ENCODE measurements at regions not wholly inside any gene's neighbourhood (a gene's known extent, or its start where the extent isn't known, plus 50 kb on each side); places are given as distances from the start of the nearest gene placed in this dataset.

DNA sequence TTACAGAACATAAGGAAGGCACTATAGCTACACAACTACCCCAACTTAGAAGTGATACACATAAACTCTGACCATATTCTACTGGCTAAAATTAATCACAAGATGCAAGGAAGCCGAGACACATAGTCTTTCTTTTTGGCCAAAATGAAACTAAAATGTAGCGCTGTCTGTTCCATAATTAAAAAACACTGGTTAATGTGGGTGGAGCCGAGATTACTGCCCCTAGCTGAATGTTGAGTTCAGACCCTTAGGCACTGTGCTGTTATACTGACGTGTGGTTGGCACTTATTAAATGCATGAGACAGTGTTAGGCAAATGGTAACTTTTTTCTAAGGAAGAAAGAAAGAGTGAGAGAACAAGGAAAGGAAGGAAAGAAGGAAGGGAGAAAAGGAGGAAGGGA is 254.6 kb upstream of the RND3 start:
- Histone ChIP-seq H3K36me3 (replicated peaks; ENCODE audit: control insufficient read depth, insufficient read depth, low read length) (no peaks in the 10 kb centered on the region), H3K27me3 (ENCODE audit: control insufficient read depth, insufficient read depth, low read length) (no peaks in the 10 kb centered on the region), H3K4me3 (ENCODE audit: insufficient read depth, low read depth, low read length) (no peak overlapping the region)
- no peak for DNase-seq

DNA sequence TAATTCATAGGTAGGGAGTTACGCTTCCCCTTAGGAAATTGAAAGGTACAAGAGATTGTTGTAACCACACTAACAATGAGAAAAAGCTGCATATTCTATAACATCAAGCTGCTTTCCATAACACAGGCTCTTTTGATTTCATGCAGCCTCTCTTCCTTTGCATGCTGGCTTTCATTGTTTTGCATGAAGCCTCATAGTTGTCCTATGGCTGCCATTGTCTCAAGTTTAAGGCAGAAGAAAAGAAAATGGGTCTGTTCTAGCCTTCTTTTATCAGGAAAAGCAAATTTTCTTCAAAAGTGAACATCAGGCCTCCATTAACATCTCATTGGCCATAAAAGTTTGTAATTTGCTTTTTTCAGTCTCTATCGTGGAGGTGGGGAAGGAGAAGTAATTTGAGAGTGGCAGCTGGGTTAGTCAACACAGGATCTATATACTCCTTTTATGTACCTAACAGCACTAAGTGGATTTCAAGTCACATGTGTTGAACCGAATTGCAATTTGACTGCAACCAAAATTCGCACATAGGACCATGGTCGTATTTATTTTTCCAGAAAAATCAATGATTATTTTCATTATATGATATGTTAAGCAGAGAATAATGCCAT is 248.5 kb upstream of the RND3 start:
- Histone ChIP-seq H3K4me3 (ENCODE audit: insufficient read depth, low read depth, low read length) (no peak overlapping the region), H3K36me3 (replicated peaks; ENCODE audit: control insufficient read depth, insufficient read depth, low read length) (no peaks in the 10 kb centered on the region), H3K27me3 (ENCODE audit: control insufficient read depth, insufficient read depth, low read length) (no peaks in the 10 kb centered on the region)
- DNase-seq = peak; percentile 6

DNA sequence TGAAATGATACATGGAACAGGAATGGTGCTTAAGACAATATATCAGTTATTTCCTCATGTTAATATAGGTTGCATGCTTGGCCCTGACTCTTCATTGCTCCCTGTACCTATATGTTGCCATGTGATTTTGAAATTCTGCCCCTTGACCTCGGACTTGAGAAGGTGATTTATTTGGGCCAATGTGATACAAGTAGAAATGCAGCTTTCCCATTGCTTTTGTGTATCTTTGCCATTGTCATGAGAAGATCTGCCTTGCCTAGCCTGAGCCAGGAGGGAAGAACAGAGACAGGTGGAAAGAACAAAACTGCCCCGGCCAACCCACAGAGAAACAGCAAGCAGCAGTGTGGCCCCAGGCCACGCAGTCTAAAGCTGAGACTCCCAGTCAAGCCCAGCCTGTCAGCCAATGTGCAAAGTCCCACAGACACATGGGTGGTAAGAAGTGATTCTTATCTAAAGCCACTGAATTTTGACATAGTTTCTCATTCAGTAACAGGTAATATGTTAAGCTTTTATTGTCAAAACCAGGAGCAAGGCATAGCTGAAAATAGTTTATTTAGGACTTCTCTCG is 245.7 kb upstream of the RND3 start:
- H3K36me3 ChIP-seq (replicated peaks; ENCODE audit: control insufficient read depth, insufficient read depth, low read length) = no peaks in the 10 kb centered on the region
- no peaks in the 10 kb centered on the region for H3K27me3 ChIP-seq (ENCODE audit: control insufficient read depth, insufficient read depth, low read length)
- H3K4me3 ChIP-seq (ENCODE audit: insufficient read depth, low read depth, low read length) = no peak overlapping the region
- no peak for DNase-seq

DNA sequence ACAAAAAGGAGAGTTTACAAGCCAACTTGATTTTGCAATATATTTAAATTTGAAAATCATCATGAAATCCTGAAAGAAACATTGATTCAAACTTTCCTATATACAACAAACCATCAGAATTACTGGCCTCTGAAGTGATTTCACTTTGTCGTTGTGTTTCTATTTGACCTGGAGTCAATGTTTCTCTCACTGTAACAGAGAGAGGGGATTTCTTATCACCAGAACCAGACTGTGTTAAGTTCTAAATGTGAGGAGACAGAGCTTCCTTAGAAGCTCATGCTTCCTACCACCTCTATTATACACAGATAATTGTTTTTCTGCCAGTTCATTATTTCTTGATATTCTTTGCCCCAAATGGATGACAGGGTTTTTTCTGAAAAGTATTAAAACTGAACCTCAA is 245.0 kb upstream of the RND3 start:
- DNase-seq = no peak
- H3K4me3 ChIP-seq (ENCODE audit: insufficient read depth, low read depth, low read length) = no peak overlapping the region
- no peaks in the 10 kb centered on the region for H3K27me3 ChIP-seq (ENCODE audit: control insufficient read depth, insufficient read depth, low read length)
- H3K36me3 ChIP-seq (replicated peaks; ENCODE audit: control insufficient read depth, insufficient read depth, low read length) = no peaks in the 10 kb centered on the region

DNA sequence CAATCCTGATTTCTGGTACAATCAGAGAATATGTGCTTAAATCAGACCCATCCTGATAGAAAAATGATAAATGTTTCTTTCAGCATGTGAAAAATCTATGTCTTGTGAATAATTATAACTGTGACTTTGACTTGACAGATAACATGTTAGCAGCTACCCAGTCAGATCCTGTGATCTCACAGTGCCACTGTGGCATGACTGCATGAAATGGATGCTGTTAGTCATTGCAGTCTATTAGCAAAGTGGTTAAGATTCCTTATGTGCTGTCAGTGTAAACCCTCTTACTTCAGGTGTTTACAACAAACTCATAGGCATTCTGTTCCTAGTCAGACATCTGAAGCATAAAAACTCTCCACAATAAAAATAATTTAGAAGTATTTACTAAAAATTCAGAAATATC is 244.6 kb upstream of the RND3 start:
- H3K36me3 ChIP-seq (replicated peaks; ENCODE audit: control insufficient read depth, insufficient read depth, low read length) = no peaks in the 10 kb centered on the region
- no peak overlapping the region for H3K4me3 ChIP-seq (ENCODE audit: insufficient read depth, low read depth, low read length)
- H3K27me3 ChIP-seq (ENCODE audit: control insufficient read depth, insufficient read depth, low read length) = no peaks in the 10 kb centered on the region
- no peak for DNase-seq

DNA sequence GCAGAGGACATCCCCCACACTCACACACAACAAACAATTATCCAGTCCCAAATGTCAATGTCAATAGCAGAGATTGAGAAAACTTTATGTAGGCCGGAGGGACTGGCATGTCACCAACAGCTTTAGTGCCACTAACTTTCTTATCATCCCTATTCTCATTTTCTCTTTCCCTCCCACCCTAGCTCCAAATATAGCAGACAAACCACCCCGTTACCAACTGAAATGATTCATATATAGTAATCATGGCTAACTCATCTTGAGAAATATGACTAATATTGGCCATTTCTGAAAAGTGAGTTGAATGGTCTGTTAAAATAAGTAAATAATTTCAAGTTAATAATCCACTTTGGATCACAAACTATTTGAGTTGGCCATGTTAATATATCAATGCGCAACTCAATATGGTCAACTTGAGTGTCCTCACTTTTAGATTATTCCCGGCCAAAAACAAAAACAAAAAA is 242.1 kb upstream of the RND3 start:
- H3K27me3 ChIP-seq (ENCODE audit: control insufficient read depth, insufficient read depth, low read length) = no peaks in the 10 kb centered on the region
- H3K4me3 ChIP-seq (ENCODE audit: insufficient read depth, low read depth, low read length) = no peak overlapping the region
- no peak for DNase-seq
- peaks cover 1% of the 10 kb centered on the region; the same call in 1 of the 2 replicates for H3K36me3 ChIP-seq (replicated peaks; ENCODE audit: control insufficient read depth, insufficient read depth, low read length)

DNA sequence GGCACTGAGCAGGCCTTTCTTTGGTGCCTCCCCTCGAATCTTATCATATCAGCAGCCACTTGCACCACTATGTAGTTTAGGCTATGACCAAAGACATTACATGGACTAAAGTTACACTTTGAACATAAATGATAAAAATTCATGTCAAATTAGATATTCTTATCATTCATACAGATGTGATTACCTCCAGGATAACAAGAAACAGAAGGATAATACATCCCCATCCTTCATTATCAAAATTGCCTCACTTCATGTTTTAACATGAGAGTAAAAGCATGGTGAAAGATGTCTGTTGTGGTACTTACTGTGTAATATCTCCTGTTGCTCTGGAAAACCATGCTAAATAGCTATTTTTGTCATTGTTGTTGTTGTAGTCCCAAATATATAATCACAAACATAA is 230.8 kb upstream of the RND3 start:
- H3K36me3 ChIP-seq (replicated peaks; ENCODE audit: control insufficient read depth, insufficient read depth, low read length) = no peaks in the 10 kb centered on the region
- no peak overlapping the region for H3K4me3 ChIP-seq (ENCODE audit: insufficient read depth, low read depth, low read length)
- no peak for DNase-seq
- no peaks in the 10 kb centered on the region for H3K27me3 ChIP-seq (ENCODE audit: control insufficient read depth, insufficient read depth, low read length)

DNA sequence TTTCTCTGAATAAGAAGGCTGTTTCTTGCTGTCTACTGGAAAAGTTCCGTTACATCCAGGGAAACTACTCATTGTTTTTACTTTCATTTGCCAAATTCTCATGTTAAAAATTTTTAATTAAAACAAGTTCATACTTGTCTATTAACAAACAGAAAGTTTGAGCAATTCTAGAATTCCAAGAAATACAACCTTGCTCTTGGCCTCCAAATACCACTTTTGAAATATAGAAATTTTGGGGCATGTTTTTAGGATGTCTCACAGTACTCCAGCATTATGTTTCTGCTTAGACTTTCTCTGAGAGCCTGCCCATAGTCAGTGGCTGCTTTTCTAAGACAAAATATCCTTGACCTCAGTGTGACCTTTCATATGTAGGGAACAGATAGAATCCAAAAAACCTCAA is 228.7 kb upstream of the RND3 start:
- H3K36me3 ChIP-seq (replicated peaks; ENCODE audit: control insufficient read depth, insufficient read depth, low read length) = no peaks in the 10 kb centered on the region
- DNase-seq = no peak
- no peak overlapping the region for H3K4me3 ChIP-seq (ENCODE audit: insufficient read depth, low read depth, low read length)
- H3K27me3 ChIP-seq (ENCODE audit: control insufficient read depth, insufficient read depth, low read length) = no peaks in the 10 kb centered on the region

DNA sequence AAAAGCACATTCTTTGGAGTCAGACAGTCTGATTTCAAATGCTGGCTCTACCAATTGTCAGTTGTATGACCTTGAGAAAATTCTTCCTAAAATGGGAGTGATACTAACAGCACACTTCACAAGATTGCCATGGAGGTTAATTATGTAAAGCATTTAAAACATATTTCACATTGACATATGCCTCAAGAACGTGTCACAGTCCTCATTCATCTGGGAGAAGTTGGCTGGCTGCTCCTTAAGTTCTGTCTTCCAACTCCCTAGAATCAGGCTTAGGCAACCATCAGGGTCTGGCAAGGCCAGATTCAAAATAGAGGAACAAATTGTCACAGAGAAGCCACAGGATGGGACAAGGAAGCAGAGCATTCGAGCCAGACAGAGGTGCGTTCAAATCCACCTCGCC is 228.0 kb upstream of the RND3 start:
- no peaks in the 10 kb centered on the region for H3K27me3 ChIP-seq (ENCODE audit: control insufficient read depth, insufficient read depth, low read length)
- DNase-seq = no peak
- no peaks in the 10 kb centered on the region for H3K36me3 ChIP-seq (replicated peaks; ENCODE audit: control insufficient read depth, insufficient read depth, low read length)
- H3K4me3 ChIP-seq (ENCODE audit: insufficient read depth, low read depth, low read length) = no peak overlapping the region

DNA sequence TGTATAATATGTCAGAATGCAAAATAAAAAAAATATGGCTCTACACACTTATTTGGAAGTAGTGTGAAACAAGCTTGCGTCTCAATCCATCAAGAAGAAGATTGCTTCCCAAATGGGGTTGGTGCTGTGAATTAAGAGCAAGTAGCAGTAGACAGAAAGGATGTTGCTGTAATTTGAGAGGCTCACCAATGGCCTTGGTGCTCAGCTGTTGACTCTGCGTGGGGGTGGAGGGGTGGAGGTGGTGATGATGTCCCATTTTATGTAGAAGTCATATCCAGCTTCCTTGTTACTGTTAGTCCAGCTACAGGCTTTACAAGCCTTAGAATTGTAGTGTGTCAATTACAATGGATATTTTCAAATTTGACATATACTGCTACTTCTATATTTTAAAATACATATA is 223.4 kb upstream of the RND3 start:
- no peak overlapping the region for H3K4me3 ChIP-seq (ENCODE audit: insufficient read depth, low read depth, low read length)
- H3K36me3 ChIP-seq (replicated peaks; ENCODE audit: control insufficient read depth, insufficient read depth, low read length) = no peaks in the 10 kb centered on the region
- DNase-seq = no peak
- H3K27me3 ChIP-seq (ENCODE audit: control insufficient read depth, insufficient read depth, low read length) = no peaks in the 10 kb centered on the region

DNA sequence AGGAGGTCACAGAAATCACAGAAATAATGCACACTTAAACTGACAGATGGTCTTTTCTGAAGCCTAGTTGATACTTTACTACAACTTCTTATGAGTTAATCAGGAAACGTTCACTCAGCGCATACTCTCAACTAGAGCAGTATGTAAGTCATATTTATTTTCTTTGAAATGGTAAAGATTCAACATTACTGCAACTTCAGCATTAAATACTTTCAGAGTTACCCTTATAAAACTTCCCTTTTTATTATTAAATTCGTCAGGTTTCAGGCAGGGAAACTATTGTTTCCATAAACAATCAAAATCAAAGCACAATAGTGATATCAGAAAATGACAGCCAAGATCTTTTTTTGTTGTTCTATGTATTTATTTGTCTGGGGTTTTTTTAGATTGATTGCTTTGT is 222.6 kb upstream of the RND3 start:
- DNase-seq = no peak
- H3K27me3 ChIP-seq (ENCODE audit: control insufficient read depth, insufficient read depth, low read length) = no peaks in the 10 kb centered on the region
- H3K4me3 ChIP-seq (ENCODE audit: insufficient read depth, low read depth, low read length) = no peak overlapping the region

DNA sequence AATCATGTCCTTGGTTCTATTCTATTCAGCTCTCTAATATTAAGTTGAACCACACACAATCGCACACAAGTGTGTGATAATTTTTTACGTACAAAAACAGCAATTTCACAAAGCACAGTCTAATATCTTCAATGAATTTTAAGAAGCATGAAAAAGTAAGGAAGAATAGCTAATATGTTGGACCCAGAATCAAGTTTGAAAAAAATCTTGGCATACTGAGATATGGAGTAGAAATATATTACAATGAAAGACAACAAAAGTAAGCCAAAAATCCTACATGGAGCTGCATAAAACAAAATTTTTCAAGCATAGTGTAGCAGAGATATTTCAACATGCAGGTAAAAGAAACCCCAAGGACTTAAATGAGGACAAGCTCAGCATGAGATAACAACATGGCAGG is 219.1 kb upstream of the RND3 start:
- Histone ChIP-seq H3K36me3 (replicated peaks; ENCODE audit: control insufficient read depth, insufficient read depth, low read length) (no peaks in the 10 kb centered on the region), H3K27me3 (ENCODE audit: control insufficient read depth, insufficient read depth, low read length) (no peaks in the 10 kb centered on the region), H3K4me3 (ENCODE audit: insufficient read depth, low read depth, low read length) (no peak overlapping the region)
- no peak for DNase-seq

More for the DNA sequence above, 222.6 kb upstream of the RND3 start:
- H3K36me3 ChIP-seq (replicated peaks; ENCODE audit: control insufficient read depth, insufficient read depth, low read length) = no peaks in the 10 kb centered on the region

DNA sequence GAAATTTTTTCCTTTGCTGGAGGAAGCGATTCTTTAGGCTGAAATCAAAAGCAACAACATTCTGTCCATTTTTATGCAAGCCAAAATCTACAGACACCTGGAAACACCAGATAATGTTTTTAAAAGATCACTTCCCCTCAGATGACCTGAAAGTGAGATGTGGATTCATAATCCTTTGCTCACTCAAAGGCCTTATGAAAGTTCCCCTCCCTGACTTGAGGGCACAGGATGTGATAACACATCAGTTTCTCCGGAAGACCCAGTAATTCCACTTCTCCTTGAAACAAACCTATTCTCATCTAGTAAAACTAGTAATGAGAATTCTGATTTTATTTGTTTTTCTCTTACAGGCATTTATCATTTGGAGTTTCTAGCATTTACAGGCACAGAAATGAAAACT is 218.3 kb upstream of the RND3 start:
- Histone ChIP-seq H3K36me3 (replicated peaks; ENCODE audit: control insufficient read depth, insufficient read depth, low read length) (no peaks in the 10 kb centered on the region), H3K4me3 (ENCODE audit: insufficient read depth, low read depth, low read length) (no peak overlapping the region), H3K27me3 (ENCODE audit: control insufficient read depth, insufficient read depth, low read length) (no peaks in the 10 kb centered on the region)
- DNase-seq = no peak

DNA sequence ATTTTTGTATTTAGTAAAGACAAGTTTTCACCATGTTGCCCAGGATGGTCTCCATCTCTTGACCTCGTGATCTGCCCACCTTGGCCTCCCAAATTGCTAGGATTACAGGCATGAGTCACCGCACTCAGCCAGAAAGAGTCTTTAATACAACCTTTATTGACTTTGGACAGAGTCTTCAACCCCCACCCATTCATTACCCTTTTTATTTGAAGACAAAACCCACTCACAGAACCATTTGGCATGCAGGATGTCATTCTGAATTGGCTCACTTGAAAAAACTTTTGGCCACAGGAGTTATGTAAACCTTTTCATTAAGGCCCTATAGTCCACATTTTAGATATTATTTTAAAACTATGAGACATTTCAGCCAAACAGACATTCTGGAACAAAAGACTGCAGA is 217.9 kb upstream of the RND3 start:
- no peaks in the 10 kb centered on the region for H3K27me3 ChIP-seq (ENCODE audit: control insufficient read depth, insufficient read depth, low read length)
- H3K4me3 ChIP-seq (ENCODE audit: insufficient read depth, low read depth, low read length) = no peak overlapping the region

DNA sequence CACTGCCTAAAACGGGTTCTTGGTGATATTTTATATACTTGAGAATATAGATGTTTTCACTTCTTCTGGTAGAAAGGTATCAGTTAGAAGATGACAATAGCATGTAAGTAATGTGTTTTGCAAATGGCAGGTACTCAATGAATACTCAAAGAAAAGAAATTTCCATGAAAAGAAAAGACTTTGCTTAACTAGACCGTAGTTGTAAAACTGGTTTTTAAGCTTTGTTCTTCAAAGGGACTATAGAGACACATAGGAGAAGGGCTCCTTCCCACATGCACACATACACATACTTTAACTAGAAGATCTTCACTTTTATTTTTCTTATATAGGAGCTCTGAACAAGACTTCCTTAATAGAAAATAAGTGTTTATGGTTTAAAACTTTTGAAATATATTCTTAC is 215.3 kb upstream of the RND3 start:
- H3K4me3 ChIP-seq (ENCODE audit: insufficient read depth, low read depth, low read length) = no peak overlapping the region
- no peak for DNase-seq

More for the DNA sequence above, 217.9 kb upstream of the RND3 start:
- DNase-seq = no peak
- H3K36me3 ChIP-seq (replicated peaks; ENCODE audit: control insufficient read depth, insufficient read depth, low read length) = no peaks in the 10 kb centered on the region

More for the DNA sequence above, 215.3 kb upstream of the RND3 start:
- Histone ChIP-seq H3K36me3 (replicated peaks; ENCODE audit: control insufficient read depth, insufficient read depth, low read length) (no peaks in the 10 kb centered on the region), H3K27me3 (ENCODE audit: control insufficient read depth, insufficient read depth, low read length) (no peaks in the 10 kb centered on the region)

All from H7 (cell line).